ENCODE measurements at regions not wholly inside any gene's neighbourhood (a gene's known extent, or its start where the extent isn't known, plus 50 kb on each side); places are given as distances from the start of the nearest gene placed in this dataset.

GRCh38 chr2:54392555-54393324, 63.4 kb upstream of the SPTBN1 start:
- no peak for DNase-seq

GRCh38 chr2:54394392-54394791, 61.7 kb upstream of the SPTBN1 start:
- DNase-seq, result no peak

GRCh38 chr2:54396107-54396506, 60.0 kb upstream of the SPTBN1 start:
- no peak for DNase-seq

- no peak for DNase-seq
Observed at GRCh38 chr2:54396798-54397197, 59.3 kb upstream of the SPTBN1 start.

GRCh38 chr2:54397426-54397825, 58.7 kb upstream of the SPTBN1 start:
- DNase-seq, result no peak

GRCh38 chr2:54401554-54401953, 54.6 kb upstream of the SPTBN1 start:
- no peak for DNase-seq

GRCh38 chr2:54402350-54402749, 53.8 kb upstream of the SPTBN1 start:
- DNase-seq, result no peak

GRCh38 chr2:54403512-54404238, 52.5 kb upstream of the SPTBN1 start:
- no peak for DNase-seq

- DNase-seq, result no peak
Observed at GRCh38 chr2:54404270-54404669, 51.9 kb upstream of the SPTBN1 start.

GRCh38 chr2:54406031-54406430, 50.1 kb upstream of the SPTBN1 start:
- DNase-seq, result no peak
